AG09309 (cell line): ENCODE measurements at regions not wholly inside any gene's neighbourhood (a gene's known extent, or its start where the extent isn't known, plus 50 kb on each side); places are given as distances from the start of the nearest gene placed in this dataset.

Experiments used
- DNase-seq: peaks from one replicate; pipeline ENCODE4 v3.0.0-alpha.2; 2010; ENCODE audit warnings: low read depth
- H3K4me3 ChIP-seq: 2 replicates; pipeline ENCODE4 v1.5.1; 2011; ENCODE audit warnings: mild to moderate bottlenecking, low read depth, low read length, moderate library complexity; ENCODE audit not compliant: control insufficient read depth
- TF ChIP-seq, protein P1 (sequence below): IDR thresholded peaks from 2 replicates; pipeline ENCODE4 v1.5.1; 2011; ENCODE audit warnings: mild to moderate bottlenecking, low read depth, low read length, inconsistent platforms; ENCODE audit not compliant: insufficient read depth, control insufficient read depth; ENCODE audit errors: missing control alignments

DNA sequence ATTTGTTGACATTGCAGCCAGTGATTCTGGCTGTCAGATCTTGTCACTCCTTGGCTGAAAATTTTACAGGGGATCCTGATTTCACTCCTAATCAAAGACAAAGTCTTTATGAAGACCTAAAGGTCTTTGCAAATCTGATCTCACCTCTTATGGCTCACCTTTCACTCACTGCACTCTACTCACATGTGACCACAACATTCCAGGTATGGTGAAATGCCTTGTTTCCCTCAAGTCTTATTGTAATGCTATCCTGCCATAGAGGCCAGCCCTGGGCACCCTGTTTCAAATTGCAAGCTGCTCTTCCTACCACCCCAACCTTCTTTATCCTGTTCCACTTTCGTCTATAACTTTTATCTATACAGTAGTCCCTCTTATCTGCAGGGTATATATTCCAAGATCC is 200.1 kb downstream of the NDFIP2 start:
- no peak overlapping the region for H3K4me3 ChIP-seq
- no peak for DNase-seq
- TF ChIP-seq, protein P1, sequence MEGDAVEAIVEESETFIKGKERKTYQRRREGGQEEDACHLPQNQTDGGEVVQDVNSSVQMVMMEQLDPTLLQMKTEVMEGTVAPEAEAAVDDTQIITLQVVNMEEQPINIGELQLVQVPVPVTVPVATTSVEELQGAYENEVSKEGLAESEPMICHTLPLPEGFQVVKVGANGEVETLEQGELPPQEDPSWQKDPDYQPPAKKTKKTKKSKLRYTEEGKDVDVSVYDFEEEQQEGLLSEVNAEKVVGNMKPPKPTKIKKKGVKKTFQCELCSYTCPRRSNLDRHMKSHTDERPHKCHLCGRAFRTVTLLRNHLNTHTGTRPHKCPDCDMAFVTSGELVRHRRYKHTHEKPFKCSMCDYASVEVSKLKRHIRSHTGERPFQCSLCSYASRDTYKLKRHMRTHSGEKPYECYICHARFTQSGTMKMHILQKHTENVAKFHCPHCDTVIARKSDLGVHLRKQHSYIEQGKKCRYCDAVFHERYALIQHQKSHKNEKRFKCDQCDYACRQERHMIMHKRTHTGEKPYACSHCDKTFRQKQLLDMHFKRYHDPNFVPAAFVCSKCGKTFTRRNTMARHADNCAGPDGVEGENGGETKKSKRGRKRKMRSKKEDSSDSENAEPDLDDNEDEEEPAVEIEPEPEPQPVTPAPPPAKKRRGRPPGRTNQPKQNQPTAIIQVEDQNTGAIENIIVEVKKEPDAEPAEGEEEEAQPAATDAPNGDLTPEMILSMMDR = no peak

DNA sequence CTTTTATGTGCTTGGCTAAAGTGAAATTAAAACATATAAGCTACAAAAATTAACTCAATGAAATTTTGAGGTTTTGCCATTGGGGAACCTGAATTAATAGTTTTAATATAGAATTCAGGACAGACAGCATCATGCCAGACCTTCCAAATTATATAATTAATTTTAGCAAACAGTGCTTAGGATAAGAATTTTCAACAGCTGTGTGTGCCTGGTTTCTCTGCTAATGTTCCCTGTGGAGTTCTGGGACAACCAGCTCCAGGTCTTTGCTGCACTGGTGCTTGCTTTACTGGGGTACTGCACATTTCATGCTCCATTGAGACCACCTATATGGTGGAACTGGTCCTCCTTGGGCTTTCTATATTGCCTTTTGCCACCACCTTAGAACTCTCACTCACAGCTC is 199.5 kb downstream of the NDFIP2 start:
- no peak overlapping the region for H3K4me3 ChIP-seq
- TF ChIP-seq, protein P1 = no peak
- DNase-seq = no peak

DNA sequence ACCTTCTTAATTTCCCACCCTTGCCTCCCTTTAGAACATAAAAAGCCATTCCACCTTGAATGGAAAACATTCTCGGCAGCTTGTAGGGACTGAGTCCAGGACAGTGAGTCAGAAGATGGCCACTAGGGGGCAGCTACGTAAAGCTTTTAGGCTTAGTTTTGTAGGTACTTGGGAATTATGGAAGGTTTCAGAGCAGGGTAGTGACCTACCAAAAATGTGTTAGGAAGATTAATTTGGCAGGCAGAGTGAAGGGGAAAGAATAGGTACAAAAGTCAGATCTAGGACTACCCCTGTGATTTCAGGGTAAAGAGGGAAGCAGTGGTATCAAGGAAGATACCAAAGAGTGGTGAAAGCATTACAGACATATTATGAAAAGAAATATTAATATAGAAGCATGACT is 198.4 kb downstream of the NDFIP2 start:
- TF ChIP-seq, protein P1 = peak; percentile 79
- no peak overlapping the region for H3K4me3 ChIP-seq
- peak; percentile 28 for DNase-seq

DNA sequence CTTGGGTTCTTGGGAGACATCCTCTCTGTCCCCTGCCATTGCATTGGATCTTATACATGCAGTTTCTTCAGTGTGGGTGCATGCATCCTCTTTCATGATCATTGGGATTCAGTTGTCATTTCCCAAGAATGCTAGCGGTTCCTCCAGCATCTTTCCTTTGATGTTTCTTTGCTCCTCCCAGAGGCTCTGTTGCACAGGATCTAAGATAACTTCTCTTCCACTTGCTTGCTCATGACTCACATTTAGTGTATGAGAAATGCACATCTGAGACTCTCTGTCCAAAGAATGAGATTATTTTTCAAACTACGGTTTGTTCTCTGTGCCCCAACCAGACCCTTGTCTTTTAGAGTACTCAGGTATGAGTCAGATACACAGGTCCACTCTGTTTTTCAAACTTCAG is 197.1 kb downstream of the NDFIP2 start:
- H3K4me3 ChIP-seq = no peak overlapping the region
- TF ChIP-seq, protein P1 = no peak
- no peak for DNase-seq

DNA sequence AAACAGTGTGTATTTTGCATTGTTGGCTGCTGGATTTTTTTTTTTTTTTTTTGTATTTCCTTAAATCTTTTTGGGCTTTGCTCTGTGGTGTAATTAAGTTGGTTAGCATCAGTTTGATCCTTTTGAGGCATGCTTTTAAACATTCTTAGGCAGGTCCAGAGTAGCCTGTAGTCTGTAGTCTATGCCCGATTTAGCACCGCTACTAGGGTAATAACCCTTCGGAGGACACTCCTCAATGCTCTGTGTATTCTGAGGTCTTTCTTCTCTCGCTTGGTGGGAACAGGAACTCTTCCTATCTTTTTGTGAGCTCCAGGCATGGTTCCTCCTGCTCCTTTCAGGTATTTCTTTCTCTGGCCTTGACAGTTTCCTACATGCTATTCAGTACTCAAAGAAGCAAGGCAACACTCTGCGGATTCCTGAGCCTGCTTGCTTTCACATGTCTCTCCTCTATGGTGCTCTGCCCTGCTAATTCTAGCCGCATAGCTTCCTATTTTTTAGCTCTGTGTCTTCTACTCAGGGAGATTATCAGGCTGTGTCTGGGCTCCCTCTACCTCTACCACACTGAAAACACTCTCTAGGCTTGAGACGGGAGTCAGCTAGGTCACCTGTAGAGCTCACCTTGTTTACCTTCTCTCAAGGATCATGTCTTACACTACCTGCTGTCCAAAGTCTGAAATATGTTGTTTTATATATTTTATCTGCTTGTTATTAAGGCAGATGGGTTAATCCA is 195.1 kb downstream of the NDFIP2 start:
- no peak for DNase-seq
- no peak overlapping the region for H3K4me3 ChIP-seq
- TF ChIP-seq, protein P1 = no peak

DNA sequence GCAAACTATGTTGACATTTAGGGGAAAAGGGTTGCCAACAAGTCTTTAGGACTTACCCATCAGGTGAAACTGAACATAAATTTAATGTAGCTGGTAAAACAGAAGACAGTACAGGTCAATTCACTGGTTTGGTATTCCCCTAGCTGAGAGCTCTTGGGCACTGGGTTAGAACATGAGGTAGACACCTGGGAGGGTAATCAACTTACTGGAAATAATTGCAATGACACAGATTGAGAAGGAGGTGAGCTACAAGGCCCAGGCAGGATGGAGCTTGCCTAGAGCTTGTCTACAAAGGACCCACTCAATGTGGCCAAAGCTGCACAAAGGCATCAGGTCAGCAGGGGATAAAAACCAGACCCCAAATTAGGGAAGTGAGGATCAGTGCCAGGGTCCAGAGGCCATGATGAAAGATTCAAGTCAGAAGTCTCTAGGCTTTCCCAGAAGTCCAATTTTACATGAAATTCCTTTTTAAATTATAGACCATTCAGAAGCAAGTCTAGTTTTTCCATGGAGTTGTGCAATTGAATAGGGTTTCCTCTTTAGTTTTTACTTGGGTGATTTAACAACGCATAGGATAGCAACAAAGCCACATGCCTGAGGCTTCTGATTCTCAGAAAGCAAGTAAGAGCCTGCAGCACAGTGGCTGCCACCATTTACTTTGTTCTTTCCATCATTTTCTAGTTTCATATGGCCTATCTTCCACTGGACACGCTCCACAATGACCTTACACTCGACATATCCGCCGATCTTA is 194.0 kb downstream of the NDFIP2 start:
- TF ChIP-seq, protein P1 = no peak
- H3K4me3 ChIP-seq = no peak overlapping the region
- DNase-seq = no peak
